ENCODE measurements at regions not wholly inside any gene's neighbourhood (a gene's known extent, or its start where the extent isn't known, plus 50 kb on each side); places are given as distances from the start of the nearest gene placed in this dataset.
A peak's percentile ranks its signal among the peaks of the same experiment; 100 is the strongest.
"Not testable (repeated sequence)": the region's sequence is repeated elsewhere in the genome, so short reads cannot be mapped to it uniquely, and the experiment has no call there.

DNA sequence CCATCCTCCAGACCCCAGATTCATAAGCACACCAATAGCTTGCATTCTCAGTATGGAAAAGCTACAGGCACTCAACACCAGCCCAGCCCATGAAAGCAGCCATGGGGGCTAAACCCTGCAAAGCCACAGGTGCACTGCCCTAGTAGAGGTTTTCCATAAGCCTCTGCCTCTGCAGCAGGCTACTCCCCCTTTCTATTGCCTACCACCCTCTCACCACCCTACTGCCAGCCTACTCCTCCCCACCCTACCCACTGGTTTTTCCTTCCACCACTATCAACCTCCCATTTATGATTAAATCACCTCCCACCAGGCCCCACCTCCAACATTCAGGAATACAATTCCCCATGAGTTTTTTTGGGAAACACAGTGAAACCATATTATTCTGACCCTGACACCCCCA, 96.4 kb upstream of the TEKT4 start:
- DNase-seq (ENCODE audit: low read depth in 2 of 2): no peak
- H3K4me3 ChIP-seq (replicated peaks in 1 of 2; ENCODE audit: low read depth in 2 of 2, low read length in 2 of 2): no peak overlapping the region
- TF ChIP-seq, protein P1, sequence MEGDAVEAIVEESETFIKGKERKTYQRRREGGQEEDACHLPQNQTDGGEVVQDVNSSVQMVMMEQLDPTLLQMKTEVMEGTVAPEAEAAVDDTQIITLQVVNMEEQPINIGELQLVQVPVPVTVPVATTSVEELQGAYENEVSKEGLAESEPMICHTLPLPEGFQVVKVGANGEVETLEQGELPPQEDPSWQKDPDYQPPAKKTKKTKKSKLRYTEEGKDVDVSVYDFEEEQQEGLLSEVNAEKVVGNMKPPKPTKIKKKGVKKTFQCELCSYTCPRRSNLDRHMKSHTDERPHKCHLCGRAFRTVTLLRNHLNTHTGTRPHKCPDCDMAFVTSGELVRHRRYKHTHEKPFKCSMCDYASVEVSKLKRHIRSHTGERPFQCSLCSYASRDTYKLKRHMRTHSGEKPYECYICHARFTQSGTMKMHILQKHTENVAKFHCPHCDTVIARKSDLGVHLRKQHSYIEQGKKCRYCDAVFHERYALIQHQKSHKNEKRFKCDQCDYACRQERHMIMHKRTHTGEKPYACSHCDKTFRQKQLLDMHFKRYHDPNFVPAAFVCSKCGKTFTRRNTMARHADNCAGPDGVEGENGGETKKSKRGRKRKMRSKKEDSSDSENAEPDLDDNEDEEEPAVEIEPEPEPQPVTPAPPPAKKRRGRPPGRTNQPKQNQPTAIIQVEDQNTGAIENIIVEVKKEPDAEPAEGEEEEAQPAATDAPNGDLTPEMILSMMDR (IDR thresholded peaks at IDR 0.05; ENCODE audit: low read depth, low read length): no peak

DNA sequence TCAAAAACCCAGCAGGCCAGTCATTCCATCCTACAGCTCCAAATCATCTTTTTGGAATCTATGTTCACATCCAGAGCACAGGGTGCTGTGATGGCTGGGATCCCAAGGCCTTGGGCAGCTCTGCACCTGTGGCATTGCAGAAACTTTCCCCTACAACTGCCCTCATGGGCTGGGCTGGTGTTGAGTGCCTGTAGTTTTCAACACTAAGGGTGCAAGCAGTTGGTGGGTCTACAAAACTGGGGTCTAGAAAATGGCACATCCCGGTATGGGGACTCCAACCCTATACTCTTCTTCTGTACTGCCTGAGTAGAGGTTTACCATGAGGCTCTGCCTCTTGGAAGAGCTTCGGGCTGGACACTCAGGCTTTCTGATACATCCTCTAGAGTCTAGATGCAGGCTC, 95.2 kb upstream of the TEKT4 start:
- H3K4me3 ChIP-seq (replicated peaks in 1 of 2; ENCODE audit: low read depth in 2 of 2, low read length in 2 of 2): no peak overlapping the region
- TF ChIP-seq, protein P1 (IDR thresholded peaks at IDR 0.05; ENCODE audit: low read depth, low read length): no peak

GRCh38 chr2:94785105-94785504, 86.1 kb upstream of the TEKT4 start:
- not testable (repeated sequence) for DNase-seq (ENCODE audit: low read depth in 2 of 2); H3K4me3 ChIP-seq (replicated peaks in 1 of 2; ENCODE audit: low read depth in 2 of 2, low read length in 2 of 2)

More for the DNA sequence above, 95.2 kb upstream of the TEKT4 start:
- no peak for DNase-seq (ENCODE audit: low read depth in 2 of 2)

- H3K4me3 ChIP-seq (replicated peaks in 1 of 2; ENCODE audit: low read depth in 2 of 2, low read length in 2 of 2): not testable (repeated sequence)
Measured at GRCh38 chr2:94786424-94786823, 84.8 kb upstream of the TEKT4 start.

DNA sequence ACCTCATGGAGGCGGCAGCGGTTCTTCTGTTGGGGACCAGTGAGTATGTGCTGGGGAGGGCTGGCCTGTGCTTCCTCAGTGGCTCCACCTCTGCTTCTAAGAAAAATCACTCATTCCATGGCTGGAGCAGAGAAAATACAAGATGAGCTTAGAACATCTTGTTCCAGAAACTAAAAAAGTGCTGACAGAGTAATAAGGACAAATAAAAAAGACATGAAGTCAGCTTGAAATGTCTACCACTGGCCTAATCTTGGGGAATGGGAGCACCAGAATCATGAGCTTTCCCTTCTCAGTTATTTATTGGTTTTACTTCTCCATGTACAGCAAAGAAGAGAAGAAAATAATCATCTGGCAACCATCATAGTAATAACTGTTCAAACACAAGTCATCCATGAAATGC, 81.1 kb upstream of the TEKT4 start:
- not testable (repeated sequence) for H3K4me3 ChIP-seq (replicated peaks in 1 of 2; ENCODE audit: low read depth in 2 of 2, low read length in 2 of 2); DNase-seq (ENCODE audit: low read depth in 2 of 2)

More at GRCh38 chr2:94786424-94786823, 84.8 kb upstream of the TEKT4 start:
- DNase-seq (ENCODE audit: low read depth in 2 of 2): not testable (repeated sequence)

GRCh38 chr2:94797235-94797634, 74.0 kb upstream of the TEKT4 start:
- TF ChIP-seq, protein P1 (IDR thresholded peaks at IDR 0.05; ENCODE audit: low read depth, low read length): peak; percentile 33
- peak; percentile 21 to 31 for DNase-seq (ENCODE audit: low read depth in 2 of 2)
- H3K4me3 ChIP-seq (replicated peaks in 1 of 2; ENCODE audit: low read depth in 2 of 2, low read length in 2 of 2): not testable (repeated sequence)
